HEK293 (cell line): ENCODE measurements at regions not wholly inside any gene's neighbourhood (a gene's known extent, or its start where the extent isn't known, plus 50 kb on each side); places are given as distances from the start of the nearest gene placed in this dataset.
A peak's percentile ranks its signal among the peaks of the same experiment; 100 is the strongest.

Source experiments
- CTCF ChIA-PET: fragments of 350-600 bp; formaldehyde crosslinking; extraction: SDS; loops from one replicate; lab custom pipeline; 2021; ENCODE audit warnings: antibody characterized with exemption; lab: Yijun Ruan, JAX
- POLR2A ChIA-PET: fragments of 300-600 bp; formaldehyde crosslinking; extraction: SDS; loops from one replicate; lab custom pipeline; 2020; ENCODE audit warnings: antibody characterized with exemption, inconsistent platforms; lab: Yijun Ruan, JAX
- H3K27ac ChIP-seq: fragments of 200-500 bp; sonication (Bioruptor generic); 2 replicates; pipeline ENCODE4 v1.5.1; 2014; ENCODE audit warnings: low read depth, low read length, control low read depth, inconsistent platforms; ENCODE audit errors: extremely low read depth
- H3K36me3 ChIP-seq, 2 experiments: fragments of 200-500 bp in 1 of 2; sonication (Bioruptor generic) in 1 of 2; 1 replicate in 1 of 2; 2 replicates in 1 of 2; pipeline ENCODE4 v1.5.1; 2014 to 2017; ENCODE audit warnings: inconsistent platforms in 2 of 2, low read length in 2 of 2; ENCODE audit not compliant: control insufficient read depth in 2 of 2, insufficient read depth in 1 of 2
- H3K4me1 ChIP-seq: fragments of 200-500 bp; sonication (Bioruptor generic); 2 replicates; pipeline ENCODE4 v1.5.1; 2014; ENCODE audit warnings: mild to moderate bottlenecking, low read length, inconsistent platforms; ENCODE audit not compliant: control insufficient read depth, insufficient read depth
- H3K4me3 ChIP-seq: 2 replicates; pipeline ENCODE4 v1.5.1; 2011; ENCODE audit warnings: low read depth, mild to moderate bottlenecking, control low read depth, low read length, moderate library complexity
- H3K9me3 ChIP-seq: fragments of 200-500 bp; sonication (Bioruptor generic); 2 replicates; pipeline ENCODE4 v1.5.1; 2014; ENCODE audit warnings: low read depth, low read length, inconsistent platforms; ENCODE audit not compliant: control insufficient read depth, insufficient read depth
- BCL11B ChIP-seq: fragments of 450-650 bp; formaldehyde crosslinking; IDR thresholded peaks from 2 replicates; pipeline ENCODE4 v1.5.1; 2016; ENCODE audit warnings: low read depth, missing biosample characterization, missing genetic modification characterization
- ELK4 ChIP-seq: IDR thresholded peaks from 2 replicates; pipeline ENCODE4 v1.6.1; 2011; ENCODE audit warnings: mild to moderate bottlenecking, low read depth, low read length, borderline replicate concordance
- GLIS1 ChIP-seq: fragments of 450-650 bp; formaldehyde crosslinking; IDR thresholded peaks from 2 replicates; pipeline ENCODE4 v1.5.1; 2016; ENCODE audit warnings: missing biosample characterization, missing genetic modification characterization
- HOXA7 ChIP-seq: sonication (generic); formaldehyde crosslinking; IDR thresholded peaks from 2 replicates; pipeline ENCODE4 v1.8.1; 2022; ENCODE audit warnings: missing genetic modification reagents, borderline replicate concordance
- IKZF3 ChIP-seq: fragments of 450-650 bp; IDR thresholded peaks from 2 replicates; pipeline ENCODE4 v1.5.0; 2018; ENCODE audit warnings: missing biosample characterization, mild to moderate bottlenecking, missing genetic modification characterization, moderate library complexity
- KLF1 ChIP-seq: fragments of 450-650 bp; formaldehyde crosslinking; IDR thresholded peaks from 2 replicates; pipeline ENCODE4 v1.5.1; 2016; ENCODE audit warnings: missing biosample characterization, missing genetic modification characterization
- OSR2 ChIP-seq: fragments of 450-650 bp; formaldehyde crosslinking; IDR thresholded peaks from 2 replicates; pipeline ENCODE4 v1.5.1; 2016; ENCODE audit warnings: missing biosample characterization, missing genetic modification characterization
- PRDM6 ChIP-seq: fragments of 450-650 bp; formaldehyde crosslinking; IDR thresholded peaks from 2 replicates; pipeline ENCODE4 v1.5.1; 2017; ENCODE audit warnings: missing biosample characterization, missing genetic modification characterization
- SETDB1 ChIP-seq: IDR thresholded peaks from one replicate; pipeline ENCODE4 v1.6.1; 2017; ENCODE audit warnings: mild to moderate bottlenecking, low read length, moderate library complexity, mixed read lengths; ENCODE audit not compliant: insufficient read length
- SP3 ChIP-seq: fragments of 450-650 bp; formaldehyde crosslinking; IDR thresholded peaks from 2 replicates; pipeline ENCODE4 v1.5.1; 2016; ENCODE audit warnings: missing biosample characterization, missing genetic modification characterization
- ZFP3 ChIP-seq: fragments of 450-650 bp; formaldehyde crosslinking; IDR thresholded peaks from 2 replicates; pipeline ENCODE4 v1.5.1; 2016; ENCODE audit warnings: low read depth, missing biosample characterization, missing genetic modification characterization
- ZNF148 ChIP-seq: fragments of 450-650 bp; formaldehyde crosslinking; IDR thresholded peaks from 2 replicates; pipeline ENCODE4 v1.5.0; 2017; ENCODE audit warnings: missing biosample characterization, missing genetic modification characterization, borderline replicate concordance
- ZNF174 ChIP-seq: fragments of 450-650 bp; formaldehyde crosslinking; IDR thresholded peaks from 2 replicates; pipeline ENCODE4 v1.5.0; 2017; ENCODE audit warnings: missing biosample characterization, mild to moderate bottlenecking, missing genetic modification characterization
- ZNF23 ChIP-seq: fragments of 450-650 bp; formaldehyde crosslinking; IDR thresholded peaks from 2 replicates; pipeline ENCODE4 v1.5.1; 2016; ENCODE audit warnings: missing biosample characterization, missing genetic modification characterization, borderline replicate concordance
- ZNF248 ChIP-seq: fragments of 450-650 bp; formaldehyde crosslinking; IDR thresholded peaks from 2 replicates; pipeline ENCODE4 v1.5.1; 2017; ENCODE audit warnings: missing biosample characterization, missing genetic modification characterization
- ZNF394 ChIP-seq: fragments of 450-650 bp; formaldehyde crosslinking; IDR thresholded peaks from 2 replicates; pipeline ENCODE4 v1.5.1; 2016; ENCODE audit warnings: missing biosample characterization, missing genetic modification characterization, mild to moderate bottlenecking, moderate library complexity, borderline replicate concordance
- ZNF488 ChIP-seq: fragments of 450-650 bp; formaldehyde crosslinking; IDR thresholded peaks from 2 replicates; pipeline ENCODE4 v1.5.1; 2016; ENCODE audit warnings: missing biosample characterization, missing genetic modification characterization
- ZNF561 ChIP-seq: fragments of 450-650 bp; IDR thresholded peaks from 2 replicates; pipeline ENCODE4 v1.5.1; 2018; ENCODE audit warnings: missing biosample characterization, missing genetic modification characterization, borderline replicate concordance
- ZNF585B ChIP-seq: fragments of 450-650 bp; formaldehyde crosslinking; IDR thresholded peaks from 2 replicates; pipeline ENCODE4 v1.5.1; 2016; ENCODE audit warnings: missing biosample characterization, missing genetic modification characterization
- ZNF596 ChIP-seq: fragments of 450-650 bp; IDR thresholded peaks from 2 replicates; pipeline ENCODE4 v1.5.0; 2018; ENCODE audit warnings: missing biosample characterization, mild to moderate bottlenecking, missing genetic modification characterization, moderate library complexity
- ZNF830 ChIP-seq: fragments of 450-650 bp; IDR thresholded peaks from 2 replicates; pipeline ENCODE4 v1.5.0; 2018; ENCODE audit warnings: missing biosample characterization, missing genetic modification characterization, low read depth, mild to moderate bottlenecking, moderate library complexity

- Histone ChIP-seq H3K27ac (no peak overlapping the region), H3K9me3 (peaks cover 2% of the 10 kb centered on the region; the same call in 1 of the 2 replicates), H3K4me1 (no peaks in the 10 kb centered on the region), H3K36me3 (no peaks in the 10 kb centered on the region; a peak in 1 of 3 replicates), H3K4me3 (no peak overlapping the region)
- TF ChIP-seq PRDM6 (tag by site-specific recombination) (no peak), BCL11B (tag by site-specific recombination) (no peak), SETDB1 (peak; percentile 86), ELK4 (no peak), ZNF148 (tag by site-specific recombination) (no peak), KLF1 (no peak), ZNF596 (tag by site-specific recombination) (no peak), ZNF585B (tag by site-specific recombination) (peak; percentile 90), ZNF174 (no peak), OSR2 (tag by site-specific recombination) (no peak), ZNF23 (tag by site-specific recombination) (no peak), ZNF394 (tag by site-specific recombination) (no peak)
- POLR2A ChIA-PET = no interaction called here
- CTCF ChIA-PET = no interaction called here
Observed at GRCh38 chrX:88853925-88854324, 106.9 kb downstream of the CPXCR1 start.

- Histone ChIP-seq H3K4me1 (no peaks in the 10 kb centered on the region), H3K27ac (no peak overlapping the region), H3K4me3 (no peak overlapping the region), H3K9me3 (no peaks in the 10 kb centered on the region; the same call in 1 of the 2 replicates), H3K36me3 (no peaks in the 10 kb centered on the region; a peak in 1 of 3 replicates)
- ChIA-PET POLR2A (no interaction called here), CTCF (interaction anchor here (0.6 kb wide), 1 partner anchor 176 kb away, joined by 3 read pairs; no protein-coding TSS in a partner anchor)
- TF ChIP-seq SP3 (tag by site-specific recombination) (no peak), ZNF248 (tag by site-specific recombination) (no peak), HOXA7 (CRISPR knock-in tag) (no peak), IKZF3 (tag by site-specific recombination) (no peak), ZFP3 (tag by site-specific recombination) (no peak), BCL11B (tag by site-specific recombination) (no peak), ZNF561 (no peak), ZNF488 (tag by site-specific recombination) (no peak), GLIS1 (tag by site-specific recombination) (no peak), ZNF830 (tag by site-specific recombination) (no peak)
Observed at GRCh38 chrX:88863726-88864125, 116.7 kb downstream of the CPXCR1 start.
